ENCODE measurements at regions not wholly inside any gene's neighbourhood (a gene's known extent, or its start where the extent isn't known, plus 50 kb on each side); places are given as distances from the start of the nearest gene placed in this dataset.

- no peaks in the 10 kb centered on the region for H3K79me1 ChIP-seq (ENCODE audit: insufficient read depth, low read depth, low read length, poor library complexity, severe bottlenecking)
- no peak overlapping the region for H3K4me2 ChIP-seq (ENCODE audit: insufficient read depth, insufficient read length, low read length)
- Mint-ChIP-seq H3K27ac (no peak overlapping the region), H3K4me1 (peaks cover 24 to 27% of the 10 kb centered on the region in 2 experiments), H3K36me3 (ENCODE audit: insufficient read depth in 1 of 3, low read depth in 3 of 3) (no peaks in the 10 kb centered on the region), H3K4me3 (no peak overlapping the region), H3K27me3 (ENCODE audit: low read depth) (no peaks in the 10 kb centered on the region), H3K9me3 (no peaks in the 10 kb centered on the region)
- TF ChIP-seq CTCF (conservative IDR thresholded peaks at IDR 0.05): no peak
- H3K9ac ChIP-seq (ENCODE audit: extremely low read depth, insufficient read length, low read length): no peak overlapping the region
- peaks cover 5% of the 10 kb centered on the region for H3K23me2 ChIP-seq (ENCODE audit: insufficient read length, low read depth, low read length, poor library complexity, severe bottlenecking)
- no peak for DNase-seq
- no peaks in the 10 kb centered on the region for H3K79me2 ChIP-seq (ENCODE audit: insufficient read depth, low read length)
- no peak overlapping the region for H3K27ac ChIP-seq (ENCODE audit: insufficient read length, low read depth, low read length)
- no peak overlapping the region for H3K23ac ChIP-seq (ENCODE audit: insufficient read length, low read depth, low read length)
- H2BK20ac ChIP-seq (ENCODE audit: low read depth, low read length, poor library complexity, severe bottlenecking): no peak overlapping the region
- no CpG with 5 or more reads among the region's 4 CpGs for WGBS (ENCODE audit: extremely low coverage, insufficient read length, low lambda C conversion rate)
- no peak overlapping the region for H2BK12ac ChIP-seq (ENCODE audit: insufficient read length, low read depth, low read length)
- no peaks in the 10 kb centered on the region for H3K9me3 ChIP-seq (ENCODE audit: control insufficient read depth, low read depth, low read length)
- H2AK5ac ChIP-seq (ENCODE audit: insufficient read length, low read length): no peak overlapping the region
- H3K27me3 ChIP-seq (ENCODE audit: insufficient read depth, low read length): no peaks in the 10 kb centered on the region
- H4K8ac ChIP-seq (replicated peaks; ENCODE audit: insufficient read length, low read depth, low read length): no peak overlapping the region
- H3K4me1 ChIP-seq (ENCODE audit: insufficient read depth, low read length): peaks cover 8% of the 10 kb centered on the region; the same call in 1 of the 2 replicates
- H2BK15ac ChIP-seq (ENCODE audit: low read depth, low read length): no peak overlapping the region
- no peak overlapping the region for H3T11ph ChIP-seq (ENCODE audit: low read length)
- no peak overlapping the region for H2BK5ac ChIP-seq (ENCODE audit: insufficient read length, low read length)
- no peak overlapping the region for H3K56ac ChIP-seq (ENCODE audit: insufficient read length, low read depth, low read length)
- H3K18ac ChIP-seq (ENCODE audit: insufficient read length, low read depth, low read length): no peak overlapping the region
- H4K20me1 ChIP-seq (ENCODE audit: control insufficient read depth, insufficient read depth, insufficient read length): no peaks in the 10 kb centered on the region
- no peak overlapping the region for H2BK120ac ChIP-seq (ENCODE audit: low read depth, low read length, poor library complexity, severe bottlenecking)
- H2AFZ ChIP-seq (ENCODE audit: low read length): no peak overlapping the region
- H3K4ac ChIP-seq (ENCODE audit: low read depth, low read length): no peak overlapping the region
- no peak overlapping the region for H4K91ac ChIP-seq (ENCODE audit: insufficient read length, low read depth, low read length)
- H4K5ac ChIP-seq (ENCODE audit: insufficient read length, low read depth, low read length): no peak overlapping the region
- no peak overlapping the region for H3K14ac ChIP-seq (ENCODE audit: insufficient read depth, low read length)
Measured at GRCh38 chr7:15012135-15012534, 109.6 kb upstream of the DGKB start.

All from H9 (cell line).